ENCODE measurements at regions not wholly inside any gene's neighbourhood (a gene's known extent, or its start where the extent isn't known, plus 50 kb on each side); places are given as distances from the start of the nearest gene placed in this dataset.

DNA sequence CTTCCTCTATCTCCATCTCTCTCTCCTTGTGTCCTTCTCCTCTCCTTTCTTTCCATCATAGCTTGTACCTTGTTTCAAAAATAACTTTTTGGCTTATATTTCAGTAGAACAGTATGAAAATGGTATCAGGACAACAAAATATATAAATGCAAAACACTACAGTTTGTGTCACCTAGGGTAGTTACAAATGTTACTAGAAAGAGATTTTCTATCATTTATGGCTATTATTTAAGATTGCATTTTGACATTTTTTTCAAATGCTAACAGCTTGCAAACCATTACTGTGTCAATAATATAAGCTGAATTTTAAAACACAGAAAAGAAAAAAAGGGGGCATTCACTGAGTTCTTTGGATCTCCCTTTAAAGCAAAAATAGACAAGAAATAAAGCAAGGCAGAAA lies 392.3 kb upstream of the LRRC4C start:
- intact Hi-C loops (cut with micrococcal nuclease) = no loop called here
- TF ChIP-seq, protein P1, sequence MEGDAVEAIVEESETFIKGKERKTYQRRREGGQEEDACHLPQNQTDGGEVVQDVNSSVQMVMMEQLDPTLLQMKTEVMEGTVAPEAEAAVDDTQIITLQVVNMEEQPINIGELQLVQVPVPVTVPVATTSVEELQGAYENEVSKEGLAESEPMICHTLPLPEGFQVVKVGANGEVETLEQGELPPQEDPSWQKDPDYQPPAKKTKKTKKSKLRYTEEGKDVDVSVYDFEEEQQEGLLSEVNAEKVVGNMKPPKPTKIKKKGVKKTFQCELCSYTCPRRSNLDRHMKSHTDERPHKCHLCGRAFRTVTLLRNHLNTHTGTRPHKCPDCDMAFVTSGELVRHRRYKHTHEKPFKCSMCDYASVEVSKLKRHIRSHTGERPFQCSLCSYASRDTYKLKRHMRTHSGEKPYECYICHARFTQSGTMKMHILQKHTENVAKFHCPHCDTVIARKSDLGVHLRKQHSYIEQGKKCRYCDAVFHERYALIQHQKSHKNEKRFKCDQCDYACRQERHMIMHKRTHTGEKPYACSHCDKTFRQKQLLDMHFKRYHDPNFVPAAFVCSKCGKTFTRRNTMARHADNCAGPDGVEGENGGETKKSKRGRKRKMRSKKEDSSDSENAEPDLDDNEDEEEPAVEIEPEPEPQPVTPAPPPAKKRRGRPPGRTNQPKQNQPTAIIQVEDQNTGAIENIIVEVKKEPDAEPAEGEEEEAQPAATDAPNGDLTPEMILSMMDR (IDR thresholded peaks at IDR 0.05; ENCODE audit: borderline replicate concordance) = no peak
- DNase-seq = no peak

DNA sequence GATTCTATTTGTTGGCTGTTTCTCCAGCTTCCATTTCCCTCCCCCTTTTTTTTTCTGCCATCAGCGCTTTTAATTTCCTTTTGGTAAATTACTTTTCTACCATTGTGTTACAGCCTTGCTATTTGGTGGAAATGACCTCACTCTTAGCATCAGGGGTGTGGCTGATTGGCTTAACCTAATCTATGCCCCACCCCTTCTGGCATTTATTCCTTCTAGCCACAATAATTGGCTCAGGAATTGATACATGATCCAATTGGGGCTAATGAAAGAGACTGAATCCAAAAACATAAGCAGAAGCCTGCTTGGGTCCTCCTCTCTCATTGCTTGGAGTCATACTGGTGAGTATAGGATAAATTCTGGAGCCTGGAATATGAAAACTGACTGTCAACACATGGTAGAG lies 402.4 kb upstream of the LRRC4C start:
- Histone ChIP-seq H3K36me3 (no peaks in the 10 kb centered on the region), H3K9me3 (replicated peaks) (no peaks in the 10 kb centered on the region), H3K27me3 (ENCODE audit: low read depth) (no peaks in the 10 kb centered on the region), H3K27ac (replicated peaks) (no peak overlapping the region), H3K4me1 (no peaks in the 10 kb centered on the region), H3K4me3 (no peak overlapping the region)
- TF ChIP-seq, protein P1 (IDR thresholded peaks at IDR 0.05; ENCODE audit: borderline replicate concordance) = no peak
- no peak for DNase-seq
- intact Hi-C loops (cut with micrococcal nuclease) = no loop called here

More for the DNA sequence above, 392.3 kb upstream of the LRRC4C start:
- H3K27ac ChIP-seq (replicated peaks) = no peak overlapping the region
- H3K27me3 ChIP-seq (ENCODE audit: low read depth) = no peaks in the 10 kb centered on the region
- H3K4me1 ChIP-seq = no peaks in the 10 kb centered on the region
- H3K4me3 ChIP-seq = no peak overlapping the region
- H3K36me3 ChIP-seq = no peaks in the 10 kb centered on the region
- no peaks in the 10 kb centered on the region for H3K9me3 ChIP-seq (replicated peaks)

DNA sequence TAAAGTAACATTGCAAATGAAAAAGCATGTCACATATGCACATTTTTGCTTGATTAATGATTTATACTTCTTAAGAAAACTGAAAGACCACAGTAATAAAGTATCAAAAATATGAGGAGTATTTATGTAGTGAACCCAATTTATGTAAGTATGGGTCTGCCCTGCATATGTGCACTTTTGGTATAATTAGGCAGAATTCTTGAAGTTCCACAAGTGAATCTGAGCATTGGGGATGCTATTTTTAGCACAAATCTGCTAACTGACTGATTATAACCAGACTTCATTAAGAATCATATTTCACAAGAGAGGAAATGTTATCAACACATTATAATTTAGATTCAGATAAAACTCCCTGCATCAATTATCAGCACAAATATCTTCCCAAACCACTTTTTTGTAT lies 407.1 kb upstream of the LRRC4C start:
- Histone ChIP-seq H3K9me3 (replicated peaks) (peaks cover 3% of the 10 kb centered on the region), H3K4me1 (no peaks in the 10 kb centered on the region), H3K27ac (replicated peaks) (no peak overlapping the region), H3K27me3 (ENCODE audit: low read depth) (no peaks in the 10 kb centered on the region), H3K4me3 (no peak overlapping the region), H3K36me3 (no peaks in the 10 kb centered on the region)
- TF ChIP-seq, protein P1 (IDR thresholded peaks at IDR 0.05; ENCODE audit: borderline replicate concordance) = no peak
- no peak for DNase-seq
- intact Hi-C loops (cut with micrococcal nuclease) = no loop called here

DNA sequence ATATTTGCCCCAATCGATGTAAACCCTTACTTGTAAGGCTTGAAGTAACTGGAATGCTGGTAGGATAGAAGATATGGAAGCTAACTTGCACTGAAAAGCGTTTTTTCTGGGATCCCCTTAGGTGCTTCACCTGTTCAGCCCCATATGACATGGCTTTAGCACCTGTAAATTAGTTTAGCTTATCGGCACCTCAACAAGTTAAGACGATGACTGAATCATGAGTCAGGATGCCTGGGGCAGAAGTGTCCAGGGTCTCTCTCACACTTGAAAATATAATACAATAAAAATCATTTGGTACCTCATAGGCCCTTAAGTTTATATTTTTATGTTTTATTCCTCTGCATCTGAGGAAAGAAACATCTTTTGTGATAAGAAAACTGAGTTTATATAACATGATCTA lies 409.2 kb upstream of the LRRC4C start:
- Histone ChIP-seq H3K27me3 (ENCODE audit: low read depth) (no peaks in the 10 kb centered on the region), H3K4me1 (no peaks in the 10 kb centered on the region), H3K36me3 (no peaks in the 10 kb centered on the region), H3K9me3 (replicated peaks) (peaks cover 3% of the 10 kb centered on the region), H3K4me3 (no peak overlapping the region), H3K27ac (replicated peaks) (no peak overlapping the region)
- intact Hi-C loops (cut with micrococcal nuclease) = no loop called here
- no peak for DNase-seq
- TF ChIP-seq, protein P1 (IDR thresholded peaks at IDR 0.05; ENCODE audit: borderline replicate concordance) = no peak

DNA sequence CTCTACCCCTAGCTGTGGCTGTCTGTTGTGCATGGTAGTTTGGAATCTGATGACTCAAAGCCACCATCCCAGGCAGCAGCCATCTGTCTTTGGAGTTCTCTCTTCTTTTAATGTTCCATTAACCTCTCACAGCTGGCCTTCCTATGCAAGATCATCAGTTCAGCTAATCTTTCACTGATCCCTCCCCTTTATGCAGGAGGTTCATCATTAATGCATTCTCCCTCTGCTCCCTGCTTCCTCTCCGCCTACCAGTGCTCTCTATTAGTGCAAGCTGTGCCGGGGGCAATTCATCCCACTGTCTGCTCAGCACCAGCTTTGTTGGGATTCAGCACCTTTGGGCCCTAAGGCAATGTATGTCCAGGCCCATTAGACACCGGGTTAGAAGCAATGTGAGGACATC lies 413.0 kb upstream of the LRRC4C start:
- Histone ChIP-seq H3K27me3 (ENCODE audit: low read depth) (no peaks in the 10 kb centered on the region), H3K36me3 (no peaks in the 10 kb centered on the region), H3K4me1 (no peaks in the 10 kb centered on the region), H3K27ac (replicated peaks) (no peak overlapping the region), H3K4me3 (no peak overlapping the region), H3K9me3 (replicated peaks) (peaks cover 3% of the 10 kb centered on the region)
- intact Hi-C loops (cut with micrococcal nuclease) = no loop called here
- no peak for DNase-seq
- TF ChIP-seq, protein P1 (IDR thresholded peaks at IDR 0.05; ENCODE audit: borderline replicate concordance) = no peak

DNA sequence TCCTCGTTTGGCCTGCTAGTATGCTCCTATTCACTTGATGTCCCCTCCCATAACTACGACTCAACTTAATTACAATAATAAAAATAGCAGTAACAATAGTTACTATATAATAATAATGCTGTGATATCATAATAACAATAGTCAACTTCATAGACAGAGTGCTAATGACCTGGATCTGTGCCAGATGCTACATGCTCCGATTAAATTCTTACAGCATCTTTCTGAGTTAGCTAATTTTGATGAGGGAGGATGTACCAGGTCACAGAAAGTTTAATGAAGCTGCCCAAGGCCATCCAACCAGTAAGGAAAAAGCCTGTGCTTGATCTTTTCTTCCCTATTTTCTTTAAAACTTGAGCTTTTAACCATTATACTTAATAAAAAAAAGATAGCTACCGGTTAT lies 413.4 kb upstream of the LRRC4C start:
- no peaks in the 10 kb centered on the region for H3K36me3 ChIP-seq
- intact Hi-C loops (cut with micrococcal nuclease) = no loop called here
- DNase-seq = no peak
- TF ChIP-seq, protein P1 (IDR thresholded peaks at IDR 0.05; ENCODE audit: borderline replicate concordance) = no peak
- H3K27me3 ChIP-seq (ENCODE audit: low read depth) = no peaks in the 10 kb centered on the region
- H3K9me3 ChIP-seq (replicated peaks) = peaks cover 3% of the 10 kb centered on the region
- no peak overlapping the region for H3K4me3 ChIP-seq
- no peak overlapping the region for H3K27ac ChIP-seq (replicated peaks)
- H3K4me1 ChIP-seq = no peaks in the 10 kb centered on the region
